ENCODE measurements at regions not wholly inside any gene's neighbourhood (a gene's known extent, or its start where the extent isn't known, plus 50 kb on each side); places are given as distances from the start of the nearest gene placed in this dataset.

- no peak for TF ChIP-seq FOSL1 (IDR thresholded peaks at IDR 0.05; ENCODE audit: low read depth)
- no peak for TF ChIP-seq POLR2AphosphoS5 (IDR thresholded peaks at IDR 0.05; ENCODE audit: low read depth, low read length)
- TF ChIP-seq CEBPB (IDR thresholded peaks at IDR 0.05; ENCODE audit: low read depth) = no peak
- no peak for TF ChIP-seq CTCF (IDR thresholded peaks at IDR 0.05 in 2 of 3, conservative IDR thresholded peaks at IDR 0.05 in 1 of 3; ENCODE audit: borderline replicate concordance in 1 of 3, insufficient read depth in 1 of 3, low read depth in 2 of 3, low read length in 2 of 3)
- no peak for TF ChIP-seq ZFX (IDR thresholded peaks at IDR 0.05)
- no peak for TF ChIP-seq POLR2A (IDR thresholded peaks at IDR 0.05; ENCODE audit: borderline replicate concordance, extremely low read depth, insufficient read depth, insufficient read length)
- TF ChIP-seq RAD21 (IDR thresholded peaks at IDR 0.05; ENCODE audit: low read depth) = no peak
- no peak for TF ChIP-seq SP1 (IDR thresholded peaks at IDR 0.05; ENCODE audit: low read depth)
- no peak for TF ChIP-seq EZH2 (IDR thresholded peaks at IDR 0.05)
- TF ChIP-seq EZH2phosphoT487 (IDR thresholded peaks at IDR 0.05; ENCODE audit: borderline replicate concordance) = no peak
- TF ChIP-seq TCF7L2 (IDR thresholded peaks at IDR 0.05; ENCODE audit: borderline replicate concordance, extremely low read depth, insufficient read depth, insufficient read length) = no peak
- TF ChIP-seq REST (IDR thresholded peaks at IDR 0.05; ENCODE audit: low read depth) = no peak
- TF ChIP-seq EGR1 (IDR thresholded peaks at IDR 0.05; ENCODE audit: low read depth) = no peak
- TF ChIP-seq YY1 (IDR thresholded peaks at IDR 0.05; ENCODE audit: extremely low read depth, insufficient replicate concordance, low read depth, low read length) = no peak
Measured at GRCh38 chr12:4171742-4172141, 101.8 kb upstream of the CCND2 start.

Measured in HCT116 (cell line).